K562 (cell line): ENCODE measurements at regions not wholly inside any gene's neighbourhood (a gene's known extent, or its start where the extent isn't known, plus 50 kb on each side); places are given as distances from the start of the nearest gene placed in this dataset.
A peak's percentile ranks its signal among the peaks of the same experiment; 100 is the strongest.
"Not testable (repeated sequence)": the region's sequence is repeated elsewhere in the genome, so short reads cannot be mapped to it uniquely, and the experiment has no call there.

Source experiments
- ATAC-seq: fragments of 200-7000 bp; cut with Tn5 transposase; 3 replicates; pipeline ENCODE4 v1.9.1; 2020; ENCODE audit warnings: moderate library complexity
- BruUV-seq: library from RNA; stranded (reverse); fragments of 400-500 nt; replicated peaks from 2 replicates; lab custom pipeline; 2021; lab: Mats Ljungman, UMichigan
- CTCF ChIA-PET: fragments of 300-600 bp; formaldehyde crosslinking; extraction: SDS; loops from one replicate; lab custom pipeline; 2021; ENCODE audit warnings: low intra/inter-chr PET ratio; lab: Yijun Ruan, JAX
- POLR2A ChIA-PET: fragments of 300-600, 350-650 bp; sonication (Branson Sonifier 250); formaldehyde crosslinking; extraction: SDS; loops from one replicate; lab custom pipeline; 2021; ENCODE audit warnings: antibody characterized with exemption, inconsistent platforms; lab: Yijun Ruan, JAX
- DNase-seq, 4 experiments: peaks; one replicate each; pipeline versions ENCODE4 v3.0.0 to v3.0.0-alpha.2; 2011 to 2018; ENCODE audit warnings: low spot score in 3 of 4, mixed read lengths in 3 of 4; ENCODE audit errors: extremely low read depth in 1 of 4
- FAIRE-seq: peaks from 2 replicates; lab custom pipeline; 2011; peaks lifted over from hg19 to GRCh38; lab: Jason Lieb, UNC
- H2AFZ ChIP-seq: 2 replicates; pipeline ENCODE4 v1.6.0; 2011; ENCODE audit warnings: low read depth, low read length, control low read depth, inconsistent platforms
- H3K27ac ChIP-seq: fragments of 200-600 bp; 3 replicates; pipeline ENCODE4 v1.8.0; 2011; ENCODE audit warnings: low read depth, mild to moderate bottlenecking, control low read depth, inconsistent platforms, low read length, moderate library complexity, mixed read lengths; ENCODE audit errors: extremely low read depth
- H3K27me3 ChIP-seq, 2 experiments: fragments of 300-600 bp in 1 of 2; 2 replicates in 1 of 2; 3 replicates in 1 of 2; pipeline versions ENCODE4 v1.6.0 to v1.8.0; 2011; ENCODE audit warnings: inconsistent platforms in 2 of 2, low read length in 2 of 2, mild to moderate bottlenecking in 1 of 2, mixed read lengths in 1 of 2, moderate library complexity in 1 of 2; ENCODE audit not compliant: control insufficient read depth in 2 of 2, insufficient read depth in 2 of 2
- H3K36me3 ChIP-seq: fragments of 300-600 bp; 3 replicates; pipeline ENCODE4 v1.8.0; 2011; ENCODE audit warnings: mild to moderate bottlenecking, low read length, inconsistent platforms; ENCODE audit not compliant: control insufficient read depth, insufficient read depth
- H3K4me1 ChIP-seq, 2 experiments: fragments of 200-600 bp in 1 of 2; replicated peaks in 1 of 2; 2 replicates in 1 of 2; 3 replicates in 1 of 2; pipeline versions ENCODE4 v1.5.1 to v1.8.0; 2011; ENCODE audit warnings: inconsistent platforms in 2 of 2, low read length in 2 of 2, mild to moderate bottlenecking in 1 of 2, mixed read lengths in 1 of 2, moderate library complexity in 1 of 2; ENCODE audit not compliant: control insufficient read depth in 2 of 2, insufficient read depth in 2 of 2
- H3K4me2 ChIP-seq: 2 replicates; pipeline ENCODE4 v1.6.1; 2011; ENCODE audit warnings: low read length, control low read depth, inconsistent platforms, mixed read lengths; ENCODE audit not compliant: insufficient read depth
- H3K4me3 ChIP-seq: fragments of 200-600 bp; sonication (generic), shearing (Covaris generic); 2 replicates; pipeline ENCODE4 v1.5.1; 2016; ENCODE audit warnings: control low read depth, inconsistent platforms
- H3K79me2 ChIP-seq: fragments of 200-600 bp; 3 replicates; pipeline ENCODE4 v1.8.0; 2011; ENCODE audit warnings: low read length, inconsistent platforms; ENCODE audit not compliant: control insufficient read depth, insufficient read depth
- H3K9ac ChIP-seq, 2 experiments: 2 replicates each; pipeline versions ENCODE4 v1.6.0 to v1.6.1; 2011; ENCODE audit warnings: low read depth in 2 of 2, low read length in 2 of 2, control low read depth in 1 of 2, inconsistent platforms in 1 of 2, mild to moderate bottlenecking in 1 of 2, mixed read lengths in 1 of 2; ENCODE audit not compliant: insufficient read depth in 1 of 2
- H3K9me1 ChIP-seq: one replicate; pipeline ENCODE4 v1.6.0; 2011; ENCODE audit warnings: inconsistent platforms, mild to moderate bottlenecking, low read length, moderate library complexity; ENCODE audit not compliant: control insufficient read depth, insufficient read depth
- H3K9me3 ChIP-seq: replicated peaks from 2 replicates; pipeline ENCODE4 v1.5.1; 2011; ENCODE audit warnings: low read depth, low read length, inconsistent platforms; ENCODE audit not compliant: control insufficient read depth, insufficient read depth
- H4K20me1 ChIP-seq: replicated peaks from 2 replicates; pipeline ENCODE4 v1.6.1; 2011; ENCODE audit warnings: low read length, inconsistent platforms, mixed read lengths; ENCODE audit not compliant: control insufficient read depth, insufficient read depth
- CREBBP ChIP-seq: IDR thresholded peaks from one replicate; pipeline ENCODE4 v1.6.1; 2012; ENCODE audit warnings: low read depth, mild to moderate bottlenecking, control low read depth, inconsistent platforms, low read length
- WGBS: fragments of 100-300 bp; shearing (Covaris generic); methylation state at CpG from one replicate; pipeline ENCODE4 v1.1.6; 2016; ENCODE audit warnings: low coverage, mixed read lengths; ENCODE audit not compliant: insufficient coverage; ENCODE audit errors: missing lambda C conversion rate; 5-methylcytosine and 5-hydroxymethylcytosine counted together
- in situ Hi-C: fragments of 300-500 bp; cut with MboI; formaldehyde crosslinking; loops from 4 replicates; pipeline ENCODE4 v1.15.0; 2018; ENCODE audit warnings: inconsistent platforms, mixed read lengths
- intact Hi-C: fragments of 100-400 bp; cut with micrococcal nuclease; formaldehyde crosslinking; loops from 2 replicates; pipeline ENCODE4 v1.14.2; 2022

GRCh38 chr6:170146131-170146530 is 144.7 kb downstream of the DLL1 start:
- in situ Hi-C loops, H3K4me1 ChIP-seq, POLR2A ChIA-PET, H3K9me1 ChIP-seq, CTCF ChIA-PET, H4K20me1 ChIP-seq, H2AFZ ChIP-seq, H3K4me2 ChIP-seq, H3K27ac ChIP-seq, H3K4me3 ChIP-seq, H3K9ac ChIP-seq, intact Hi-C loops, ATAC-seq, H3K9me3 ChIP-seq, DNase-seq, H3K36me3 ChIP-seq, BruUV-seq, H3K79me2 ChIP-seq: not testable (repeated sequence)
- H3K27me3 ChIP-seq: peaks cover 8 to 47% of the 10 kb centered on the region in 2 experiments; a peak in 3 of 5 replicates
- TF ChIP-seq CREBBP: peak; percentile 86
- FAIRE-seq: peak; percentile 93

DNA sequence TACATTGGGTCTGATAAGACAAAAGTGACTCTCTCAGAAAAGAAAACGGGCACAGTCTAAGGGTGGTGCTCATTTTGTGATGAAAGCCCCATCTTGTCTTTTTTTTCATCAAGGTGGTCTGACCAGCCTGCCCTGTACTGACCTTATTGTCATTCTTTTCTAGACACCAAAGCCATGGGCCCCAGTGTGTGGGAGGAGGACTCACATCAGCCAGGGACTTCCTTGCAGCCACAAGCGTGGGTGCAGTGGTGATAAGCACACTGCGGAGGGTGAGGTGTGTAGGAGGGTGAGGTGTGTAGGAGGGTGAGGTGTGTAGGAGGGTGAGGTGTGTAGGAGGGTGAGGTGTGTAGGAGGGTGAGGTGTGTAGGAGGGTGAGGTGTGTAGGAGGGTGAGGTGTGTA is 145.2 kb downstream of the DLL1 start:
- H3K27me3 ChIP-seq: peaks cover 6 to 50% of the 10 kb centered on the region in 2 experiments; a peak in 3 of 5 replicates
- H3K9ac ChIP-seq, H3K4me1 ChIP-seq, H3K27ac ChIP-seq, intact Hi-C loops, BruUV-seq, H2AFZ ChIP-seq, H3K9me3 ChIP-seq, in situ Hi-C loops, H3K4me2 ChIP-seq, POLR2A ChIA-PET, H3K4me3 ChIP-seq, H3K9me1 ChIP-seq, CTCF ChIA-PET, DNase-seq, ATAC-seq, H3K79me2 ChIP-seq, H4K20me1 ChIP-seq, H3K36me3 ChIP-seq, FAIRE-seq: not testable (repeated sequence)
- WGBS: 0% methylated on average over 2 of the region's 3 CpGs
